Ishikawa (cell line): ENCODE measurements at regions not wholly inside any gene's neighbourhood (a gene's known extent, or its start where the extent isn't known, plus 50 kb on each side); places are given as distances from the start of the nearest gene placed in this dataset.

Source experiments
- REST ChIP-seq: IDR thresholded peaks from 2 replicates; pipeline ENCODE4 v1.6.1; 2012; ENCODE audit warnings: low read depth, mild to moderate bottlenecking
- YY1 ChIP-seq: IDR thresholded peaks from 2 replicates; pipeline ENCODE4 v1.6.1; 2012; ENCODE audit warnings: low read depth
- ZBTB7A ChIP-seq: IDR thresholded peaks from 2 replicates; pipeline ENCODE4 v1.6.1; 2012; ENCODE audit warnings: low read depth

- no peak for TF ChIP-seq REST
- TF ChIP-seq YY1, result no peak
- no peak for TF ChIP-seq ZBTB7A
Observed at GRCh38 chr14:71267691-71268090, 360.4 kb downstream of the PCNX1 start.
